ENCODE measurements at regions not wholly inside any gene's neighbourhood (a gene's known extent, or its start where the extent isn't known, plus 50 kb on each side); places are given as distances from the start of the nearest gene placed in this dataset.

DNA sequence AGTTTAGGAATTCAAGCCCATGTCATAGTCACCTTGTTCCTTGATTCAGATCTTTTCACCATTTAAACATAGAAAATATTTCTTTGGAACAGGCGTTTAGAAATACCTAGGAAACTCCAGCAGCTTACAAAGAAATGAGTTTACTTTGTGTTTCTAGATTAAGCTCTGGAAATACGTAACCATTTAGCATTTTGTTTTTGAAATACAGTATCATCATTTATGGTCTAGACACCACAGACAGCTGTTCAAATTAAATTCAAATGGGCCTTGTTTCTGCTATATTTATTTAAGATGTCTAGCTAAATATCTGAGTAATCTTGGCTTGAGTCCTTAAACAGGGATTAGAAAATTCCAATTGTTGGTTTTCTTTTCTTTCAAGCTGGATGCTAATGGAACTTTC lies 228.5 kb downstream of the NDFIP2 start:
- TF ChIP-seq, protein P1, sequence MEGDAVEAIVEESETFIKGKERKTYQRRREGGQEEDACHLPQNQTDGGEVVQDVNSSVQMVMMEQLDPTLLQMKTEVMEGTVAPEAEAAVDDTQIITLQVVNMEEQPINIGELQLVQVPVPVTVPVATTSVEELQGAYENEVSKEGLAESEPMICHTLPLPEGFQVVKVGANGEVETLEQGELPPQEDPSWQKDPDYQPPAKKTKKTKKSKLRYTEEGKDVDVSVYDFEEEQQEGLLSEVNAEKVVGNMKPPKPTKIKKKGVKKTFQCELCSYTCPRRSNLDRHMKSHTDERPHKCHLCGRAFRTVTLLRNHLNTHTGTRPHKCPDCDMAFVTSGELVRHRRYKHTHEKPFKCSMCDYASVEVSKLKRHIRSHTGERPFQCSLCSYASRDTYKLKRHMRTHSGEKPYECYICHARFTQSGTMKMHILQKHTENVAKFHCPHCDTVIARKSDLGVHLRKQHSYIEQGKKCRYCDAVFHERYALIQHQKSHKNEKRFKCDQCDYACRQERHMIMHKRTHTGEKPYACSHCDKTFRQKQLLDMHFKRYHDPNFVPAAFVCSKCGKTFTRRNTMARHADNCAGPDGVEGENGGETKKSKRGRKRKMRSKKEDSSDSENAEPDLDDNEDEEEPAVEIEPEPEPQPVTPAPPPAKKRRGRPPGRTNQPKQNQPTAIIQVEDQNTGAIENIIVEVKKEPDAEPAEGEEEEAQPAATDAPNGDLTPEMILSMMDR (conservative IDR thresholded peaks at IDR 0.05; ENCODE audit: low read depth, low read length) = no peak
- TF ChIP-seq SMC3 (IDR thresholded peaks at IDR 0.05; ENCODE audit: low read depth, low read length) = no peak
- no peak for TF ChIP-seq POLR2A (IDR thresholded peaks at IDR 0.05; ENCODE audit: low read depth, low read length)
- TF ChIP-seq CHD1 (IDR thresholded peaks at IDR 0.05; ENCODE audit: low read depth, low read length) = no peak
- no peak for TF ChIP-seq CEBPB (IDR thresholded peaks at IDR 0.05; ENCODE audit: low read depth, low read length)
- no peak for TF ChIP-seq RAD21 (IDR thresholded peaks at IDR 0.05; ENCODE audit: low read length)
- TF ChIP-seq, protein P2, sequence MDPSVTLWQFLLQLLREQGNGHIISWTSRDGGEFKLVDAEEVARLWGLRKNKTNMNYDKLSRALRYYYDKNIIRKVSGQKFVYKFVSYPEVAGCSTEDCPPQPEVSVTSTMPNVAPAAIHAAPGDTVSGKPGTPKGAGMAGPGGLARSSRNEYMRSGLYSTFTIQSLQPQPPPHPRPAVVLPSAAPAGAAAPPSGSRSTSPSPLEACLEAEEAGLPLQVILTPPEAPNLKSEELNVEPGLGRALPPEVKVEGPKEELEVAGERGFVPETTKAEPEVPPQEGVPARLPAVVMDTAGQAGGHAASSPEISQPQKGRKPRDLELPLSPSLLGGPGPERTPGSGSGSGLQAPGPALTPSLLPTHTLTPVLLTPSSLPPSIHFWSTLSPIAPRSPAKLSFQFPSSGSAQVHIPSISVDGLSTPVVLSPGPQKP (IDR thresholded peaks at IDR 0.05; ENCODE audit: borderline replicate concordance, low read depth, low read length) = no peak

Measured in IMR-90 (cell line).